COR-L47 (cell line): ENCODE measurements at regions not wholly inside any gene's neighbourhood (a gene's known extent, or its start where the extent isn't known, plus 50 kb on each side); places are given as distances from the start of the nearest gene placed in this dataset.

Experiments
- DNase-seq: peaks from one replicate; lab custom pipeline; 2025; lab: John Stamatoyannopoulos, UW

- no peak for DNase-seq
Measured at GRCh38 chr15:91678003-91678402, 175.5 kb upstream of the SLCO3A1 start.

- no peak for DNase-seq
Measured at GRCh38 chr15:91679447-91679846, 174.1 kb upstream of the SLCO3A1 start.

GRCh38 chr15:91685436-91685835, 168.1 kb upstream of the SLCO3A1 start:
- no peak for DNase-seq

- no peak for DNase-seq
Measured at GRCh38 chr15:91688811-91689210, 164.7 kb upstream of the SLCO3A1 start.

- no peak for DNase-seq
Measured at GRCh38 chr15:91689377-91689776, 164.1 kb upstream of the SLCO3A1 start.

- DNase-seq: no peak
Measured at GRCh38 chr15:91692596-91692995, 160.9 kb upstream of the SLCO3A1 start.

- peak; percentile 9 for DNase-seq
Measured at GRCh38 chr15:91694131-91694830, 159.2 kb upstream of the SLCO3A1 start.

- no peak for DNase-seq
Measured at GRCh38 chr15:91694831-91695210, 158.7 kb upstream of the SLCO3A1 start.

GRCh38 chr15:91695799-91696198, 157.7 kb upstream of the SLCO3A1 start:
- no peak for DNase-seq

GRCh38 chr15:91696981-91697380, 156.5 kb upstream of the SLCO3A1 start:
- DNase-seq: no peak

- no peak for DNase-seq
Measured at GRCh38 chr15:91698241-91698640, 155.3 kb upstream of the SLCO3A1 start.

GRCh38 chr15:91699741-91700140, 153.8 kb upstream of the SLCO3A1 start:
- no peak for DNase-seq

- DNase-seq: no peak
Measured at GRCh38 chr15:91703274-91703673, 150.2 kb upstream of the SLCO3A1 start.

GRCh38 chr15:91704343-91704742, 149.2 kb upstream of the SLCO3A1 start:
- no peak for DNase-seq

GRCh38 chr15:91706322-91707032, 147.0 kb upstream of the SLCO3A1 start:
- DNase-seq: peak; percentile 65

- no peak for DNase-seq
Measured at GRCh38 chr15:91710080-91710698, 143.3 kb upstream of the SLCO3A1 start.

GRCh38 chr15:91711384-91712033, 142.0 kb upstream of the SLCO3A1 start:
- DNase-seq: no peak

- DNase-seq: no peak
Measured at GRCh38 chr15:91712286-91712685, 141.2 kb upstream of the SLCO3A1 start.

- DNase-seq: no peak
Measured at GRCh38 chr15:91716536-91716935, 137.0 kb upstream of the SLCO3A1 start.

GRCh38 chr15:91717811-91718210, 135.7 kb upstream of the SLCO3A1 start:
- no peak for DNase-seq

GRCh38 chr15:91723959-91724358, 129.5 kb upstream of the SLCO3A1 start:
- no peak for DNase-seq

GRCh38 chr15:91733661-91734060, 119.8 kb upstream of the SLCO3A1 start:
- no peak for DNase-seq
